Muscle layer of colon (tissue), 2 donors: ENCODE measurements at regions not wholly inside any gene's neighbourhood (a gene's known extent, or its start where the extent isn't known, plus 50 kb on each side); places are given as distances from the start of the nearest gene placed in this dataset.
"Not testable (repeated sequence)": the region's sequence is repeated elsewhere in the genome, so short reads cannot be mapped to it uniquely, and the experiment has no call there.

ENCODE experiments used
- H3K27ac ChIP-seq: one replicate; pipeline ENCODE4 v1.7.0; 2013; ENCODE audit warnings: low read depth, mild to moderate bottlenecking, low read length, moderate library complexity
- H3K27me3 ChIP-seq, 2 donors: one replicate each; pipeline ENCODE4 v1.7.0; 2013; ENCODE audit warnings: low read length in 2 of 2, mild to moderate bottlenecking in 2 of 2; ENCODE audit not compliant: insufficient read depth in 2 of 2, control insufficient read depth in 1 of 2
- H3K36me3 ChIP-seq: one replicate; pipeline ENCODE4 v1.7.0; 2013; ENCODE audit warnings: mild to moderate bottlenecking, low read length; ENCODE audit not compliant: insufficient read depth
- H3K4me1 ChIP-seq: one replicate; pipeline ENCODE4 v1.7.0; 2013; ENCODE audit warnings: mild to moderate bottlenecking, low read length; ENCODE audit not compliant: insufficient read depth
- H3K4me3 ChIP-seq, 2 donors: one replicate each; pipeline ENCODE4 v1.7.0; 2013; ENCODE audit warnings: low read length in 2 of 2, low read depth in 1 of 2, mild to moderate bottlenecking in 1 of 2, moderate library complexity in 1 of 2
- H3K9ac ChIP-seq: one replicate; pipeline ENCODE4 v1.7.0; 2013; ENCODE audit warnings: low read length
- H3K9me3 ChIP-seq: one replicate; pipeline ENCODE4 v1.7.0; 2013; ENCODE audit warnings: mild to moderate bottlenecking, low read length
- donor health status: abdominal sarcoma.
- donor health status: Adenocarcinoma of cecum.

GRCh38 chr2:134056173-134056572 lies 197.7 kb upstream of the MGAT5 start:
- Histone ChIP-seq H3K4me3 (no peak overlapping the region), H3K4me1 (no peaks in the 10 kb centered on the region), H3K9me3 (no peaks in the 10 kb centered on the region), H3K9ac (no peak overlapping the region), H3K27ac (no peak overlapping the region), H3K27me3 (no peaks in the 10 kb centered on the region), H3K36me3 (no peaks in the 10 kb centered on the region)

- H3K4me3 ChIP-seq, H3K27ac ChIP-seq, H3K9me3 ChIP-seq, H3K9ac ChIP-seq, H3K4me1 ChIP-seq, H3K27me3 ChIP-seq, H3K36me3 ChIP-seq: not testable (repeated sequence)
Measured at GRCh38 chr2:134061066-134061465, 192.8 kb upstream of the MGAT5 start.

- H3K4me3 ChIP-seq, H3K27me3 ChIP-seq, H3K4me1 ChIP-seq, H3K27ac ChIP-seq, H3K9ac ChIP-seq, H3K9me3 ChIP-seq, H3K36me3 ChIP-seq: not testable (repeated sequence)
Measured at GRCh38 chr2:134062235-134062634, 191.6 kb upstream of the MGAT5 start.

GRCh38 chr2:134063916-134064315 lies 190.0 kb upstream of the MGAT5 start:
- not testable (repeated sequence) for H3K9me3 ChIP-seq, H3K27me3 ChIP-seq, H3K4me3 ChIP-seq, H3K36me3 ChIP-seq, H3K27ac ChIP-seq, H3K9ac ChIP-seq, H3K4me1 ChIP-seq

- no peak overlapping the region for H3K9ac ChIP-seq
- H3K27me3 ChIP-seq = no peaks in the 10 kb centered on the region
- no peaks in the 10 kb centered on the region for H3K36me3 ChIP-seq
- H3K4me3 ChIP-seq = no peak overlapping the region
- H3K9me3 ChIP-seq = no peaks in the 10 kb centered on the region
- H3K27ac ChIP-seq = no peak overlapping the region
- H3K4me1 ChIP-seq = peaks cover 7% of the 10 kb centered on the region
Measured at GRCh38 chr2:134070281-134070741, 183.6 kb upstream of the MGAT5 start.

GRCh38 chr2:134072341-134072740 lies 181.5 kb upstream of the MGAT5 start:
- Histone ChIP-seq H3K36me3 (no peaks in the 10 kb centered on the region), H3K27ac (no peak overlapping the region), H3K4me1 (peaks cover 7% of the 10 kb centered on the region), H3K9ac (no peak overlapping the region), H3K9me3 (no peaks in the 10 kb centered on the region), H3K4me3 (no peak overlapping the region), H3K27me3 (no peaks in the 10 kb centered on the region)

- H3K4me3 ChIP-seq = no peak overlapping the region
- H3K36me3 ChIP-seq = no peaks in the 10 kb centered on the region
- peaks cover 7% of the 10 kb centered on the region for H3K4me1 ChIP-seq
- H3K9ac ChIP-seq = no peak overlapping the region
- no peaks in the 10 kb centered on the region for H3K27me3 ChIP-seq
- H3K27ac ChIP-seq = no peak overlapping the region
- H3K9me3 ChIP-seq = no peaks in the 10 kb centered on the region
Measured at GRCh38 chr2:134073023-134073422, 180.8 kb upstream of the MGAT5 start.

- H3K27ac ChIP-seq = no peak overlapping the region
- peaks cover 11% of the 10 kb centered on the region for H3K4me1 ChIP-seq
- no peak overlapping the region for H3K9ac ChIP-seq
- H3K4me3 ChIP-seq = no peak overlapping the region
- no peaks in the 10 kb centered on the region for H3K36me3 ChIP-seq
- H3K27me3 ChIP-seq = no peaks in the 10 kb centered on the region
- H3K9me3 ChIP-seq = no peaks in the 10 kb centered on the region
Measured at GRCh38 chr2:134074619-134075018, 179.3 kb upstream of the MGAT5 start.

- H3K27me3 ChIP-seq = no peaks in the 10 kb centered on the region
- H3K9me3 ChIP-seq = no peaks in the 10 kb centered on the region
- no peaks in the 10 kb centered on the region for H3K36me3 ChIP-seq
- H3K9ac ChIP-seq = no peak overlapping the region
- H3K4me1 ChIP-seq = peaks cover 11% of the 10 kb centered on the region
- no peak overlapping the region for H3K27ac ChIP-seq
- no peak overlapping the region for H3K4me3 ChIP-seq
Measured at GRCh38 chr2:134075204-134075603, 178.7 kb upstream of the MGAT5 start.

- Histone ChIP-seq H3K27ac (no peak overlapping the region), H3K27me3 (no peaks in the 10 kb centered on the region), H3K4me3 (no peak overlapping the region), H3K36me3 (no peaks in the 10 kb centered on the region), H3K9me3 (no peaks in the 10 kb centered on the region), H3K4me1 (peaks cover 4% of the 10 kb centered on the region), H3K9ac (no peak overlapping the region)
Measured at GRCh38 chr2:134078354-134078753, 175.5 kb upstream of the MGAT5 start.

GRCh38 chr2:134079373-134079772 lies 174.5 kb upstream of the MGAT5 start:
- Histone ChIP-seq H3K9me3 (no peaks in the 10 kb centered on the region), H3K27ac (no peak overlapping the region), H3K4me1 (peaks cover 4% of the 10 kb centered on the region), H3K27me3 (no peaks in the 10 kb centered on the region), H3K4me3 (no peak overlapping the region), H3K36me3 (no peaks in the 10 kb centered on the region), H3K9ac (no peak overlapping the region)

- no peaks in the 10 kb centered on the region for H3K27me3 ChIP-seq
- H3K9ac ChIP-seq = no peak overlapping the region
- H3K36me3 ChIP-seq = no peaks in the 10 kb centered on the region
- H3K9me3 ChIP-seq = no peaks in the 10 kb centered on the region
- peaks cover 4% of the 10 kb centered on the region for H3K4me1 ChIP-seq
- no peak overlapping the region for H3K4me3 ChIP-seq
- no peak overlapping the region for H3K27ac ChIP-seq
Measured at GRCh38 chr2:134080386-134081089, 173.3 kb upstream of the MGAT5 start.
